T-helper 9 cell (primary cell): ENCODE measurements at regions not wholly inside any gene's neighbourhood (a gene's known extent, or its start where the extent isn't known, plus 50 kb on each side); places are given as distances from the start of the nearest gene placed in this dataset.
"Not testable (repeated sequence)": the region's sequence is repeated elsewhere in the genome, so short reads cannot be mapped to it uniquely, and the experiment has no call there.

Experiments
- DNase-seq: peaks from one replicate; pipeline ENCODE4 v3.0.0-alpha.2; 2020

GRCh38 chr4:138656990-138657389, 358.6 kb upstream of the NOCT start:
- no peak for DNase-seq

- DNase-seq = no peak
These were observed 359.6 kb upstream of the NOCT start for GRCh38 chr4:138655985-138656384.

DNA sequence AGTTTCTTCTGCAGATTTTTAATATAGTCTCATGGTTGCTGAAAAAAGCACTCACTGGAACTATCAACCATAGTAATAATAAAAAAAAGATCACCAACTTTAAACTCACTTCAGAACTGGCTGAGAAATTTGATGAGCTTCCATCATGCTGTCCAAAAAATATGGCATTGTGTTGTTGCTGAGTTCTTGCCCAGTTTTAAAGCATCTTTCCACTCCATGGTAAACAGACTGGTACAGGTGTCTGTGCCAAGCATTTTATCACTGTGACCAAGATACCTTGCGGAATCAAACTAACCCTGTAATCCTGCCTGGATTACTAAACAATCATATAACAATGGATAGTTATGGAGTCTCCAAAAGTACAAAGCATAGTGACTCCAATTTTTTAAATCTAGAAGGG, 360.3 kb upstream of the NOCT start:
- no peak for DNase-seq

GRCh38 chr4:138650929-138651448, 364.6 kb upstream of the NOCT start:
- no peak for DNase-seq

GRCh38 chr4:138650495-138650894, 365.1 kb upstream of the NOCT start:
- DNase-seq = no peak

DNA sequence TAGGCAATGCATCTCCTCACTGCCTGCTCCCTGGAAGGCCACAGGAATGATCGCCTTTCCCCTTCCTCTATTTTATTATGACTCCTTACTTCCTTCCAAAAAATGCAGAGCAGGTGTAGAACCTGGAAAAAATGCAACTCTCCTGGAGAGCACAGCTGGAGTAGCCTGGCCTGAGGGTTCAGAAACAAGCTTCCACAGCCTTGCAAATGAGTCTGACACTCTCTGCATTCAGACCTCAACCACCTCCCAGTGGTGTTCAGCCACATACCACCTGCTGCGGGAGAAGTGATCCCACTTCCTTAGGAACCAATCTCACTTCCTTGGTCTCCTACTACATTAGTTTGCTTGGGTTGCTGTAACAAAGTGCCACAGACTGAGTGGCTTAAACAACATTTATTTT, 368.1 kb upstream of the NOCT start:
- no peak for DNase-seq

GRCh38 chr4:138646383-138646782, 369.2 kb upstream of the NOCT start:
- DNase-seq = no peak

GRCh38 chr4:138645289-138645688, 370.3 kb upstream of the NOCT start:
- no peak for DNase-seq

- DNase-seq = no peak
These were observed 371.3 kb upstream of the NOCT start for GRCh38 chr4:138644322-138644721.

GRCh38 chr4:138643827-138644226, 371.8 kb upstream of the NOCT start:
- no peak for DNase-seq

DNA sequence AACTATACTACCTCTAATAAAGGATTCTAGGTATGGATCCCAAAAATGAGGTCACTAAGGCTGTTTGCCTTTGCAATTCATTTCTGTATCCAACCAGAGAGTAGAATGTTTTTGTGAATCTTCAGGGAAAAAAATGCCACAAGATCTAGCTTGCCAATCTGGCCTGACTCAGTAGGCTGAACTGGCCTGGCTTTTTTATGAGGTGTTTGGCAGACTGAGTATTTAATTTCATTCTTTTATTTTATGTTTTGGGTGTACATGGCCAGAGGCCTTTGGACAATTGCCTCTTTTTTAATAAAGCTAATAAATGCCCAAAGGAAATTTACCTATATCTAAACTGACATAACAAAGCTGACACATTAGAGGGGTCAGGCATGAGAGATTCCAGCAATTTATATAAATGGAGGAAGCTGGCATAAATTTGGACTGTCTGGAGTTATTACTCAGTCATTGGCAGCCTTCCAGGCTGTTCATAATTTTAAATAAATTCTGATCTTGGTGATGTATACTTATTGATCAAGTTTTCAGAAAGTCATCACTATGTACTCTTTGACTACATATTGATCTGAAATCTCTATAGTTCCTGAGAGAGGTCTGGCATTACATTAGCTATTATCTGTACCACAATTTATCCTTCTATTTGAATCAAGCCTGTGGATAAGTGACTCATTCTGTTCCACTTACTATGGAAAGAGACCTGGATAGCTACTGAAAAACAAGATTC, 376.4 kb upstream of the NOCT start:
- DNase-seq = no peak

DNA sequence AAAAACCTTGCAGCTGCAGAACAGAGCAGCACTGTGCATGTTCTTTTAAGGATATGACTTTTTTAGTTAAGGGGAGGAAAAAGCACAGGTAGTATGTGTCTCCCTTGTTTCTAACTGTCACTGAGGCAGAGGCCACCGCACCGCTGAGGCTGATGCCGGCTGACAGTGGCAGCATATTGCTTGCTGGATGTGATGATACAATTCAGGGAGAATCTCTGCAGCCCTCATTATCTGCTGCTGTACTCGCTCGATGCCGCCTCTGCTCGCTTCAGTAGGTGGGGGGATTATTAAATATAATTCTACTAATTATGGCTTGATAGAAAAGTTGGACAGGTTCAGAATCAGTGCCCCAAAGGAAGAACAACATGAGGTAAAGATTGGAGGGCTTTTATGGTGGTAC, 378.8 kb upstream of the NOCT start:
- no peak for DNase-seq

- DNase-seq = no peak
These were observed 380.7 kb upstream of the NOCT start for GRCh38 chr4:138634915-138635314.

GRCh38 chr4:138633580-138633904, 382.0 kb upstream of the NOCT start:
- no peak for DNase-seq

DNA sequence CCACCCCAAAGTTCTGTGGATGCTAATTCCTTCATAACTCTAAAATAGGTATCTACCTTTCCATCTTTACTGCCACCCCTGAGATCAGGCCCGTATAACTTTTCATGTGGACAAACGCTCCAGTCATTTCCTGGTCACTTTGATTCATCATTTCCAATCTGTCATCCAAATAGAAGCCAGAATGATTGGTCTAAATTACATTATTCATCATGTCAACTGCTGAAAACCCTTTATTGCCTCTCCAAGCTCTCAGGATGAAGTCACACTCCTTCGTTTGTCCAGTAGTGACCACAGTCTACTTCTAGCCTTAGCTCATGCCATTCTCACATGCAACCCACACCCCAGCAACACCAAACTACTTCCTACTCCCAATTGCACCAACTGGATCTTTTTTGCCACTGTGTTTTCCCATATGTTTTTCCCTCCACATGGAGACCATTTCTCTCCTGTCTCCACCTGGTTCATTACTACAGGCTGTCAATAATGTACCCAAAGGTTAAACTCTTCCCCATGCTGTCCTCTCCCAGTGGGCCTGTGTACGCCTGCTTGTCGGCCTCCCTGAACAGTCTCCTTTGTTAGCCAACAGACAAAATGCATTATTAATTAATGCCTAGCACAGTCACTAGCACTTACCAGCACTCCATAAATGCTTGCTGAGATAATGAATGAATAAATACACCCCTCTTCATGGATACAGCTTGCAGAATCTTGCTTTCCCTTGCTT, 382.6 kb upstream of the NOCT start:
- no peak for DNase-seq

GRCh38 chr4:138630666-138631065, 384.9 kb upstream of the NOCT start:
- DNase-seq = no peak

- DNase-seq = no peak
These were observed 385.9 kb upstream of the NOCT start for GRCh38 chr4:138629669-138630068.

DNA sequence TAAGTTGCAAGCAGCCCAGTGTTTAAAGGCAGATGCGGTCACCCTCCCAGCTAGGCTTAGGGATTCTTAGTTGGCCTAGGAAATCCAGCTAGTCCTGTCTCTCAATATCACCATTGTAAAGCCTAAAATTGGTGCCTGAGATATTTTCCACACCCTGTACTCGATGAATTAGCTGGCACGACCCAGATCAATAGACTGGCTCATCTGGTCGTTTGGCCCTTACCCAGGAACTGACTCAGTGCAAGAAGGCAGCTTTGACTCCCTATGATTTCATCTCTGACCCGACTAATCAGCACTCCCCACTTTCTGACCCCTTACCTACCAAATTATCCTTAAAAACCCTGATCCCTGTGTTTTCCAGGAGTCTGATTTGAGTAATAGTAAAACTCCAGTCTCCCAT, 384.9 kb upstream of the SLC7A11 start:
- DNase-seq = no peak

- not testable (repeated sequence) for DNase-seq
These were observed 380.2 kb upstream of the SLC7A11 start for GRCh38 chr4:138622362-138622761.

DNA sequence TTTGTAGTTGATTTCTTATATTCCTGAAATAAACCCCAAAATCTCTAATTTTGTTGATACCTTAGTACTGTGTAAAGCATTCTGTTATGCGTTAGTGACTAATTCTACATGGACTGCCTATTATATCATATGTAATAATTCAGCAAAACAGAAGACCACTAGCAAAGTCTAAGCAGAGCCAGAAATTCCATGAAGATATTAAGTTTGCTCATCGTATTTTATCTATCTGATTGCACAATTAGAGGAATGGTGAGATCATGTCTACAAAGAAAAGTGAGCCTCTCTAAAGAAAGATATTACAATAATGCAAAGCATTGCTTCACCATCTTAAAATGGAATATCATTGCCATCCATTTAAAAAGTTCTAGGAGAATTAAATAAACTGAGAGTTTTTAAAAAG, 374.6 kb upstream of the SLC7A11 start:
- no peak for DNase-seq

DNA sequence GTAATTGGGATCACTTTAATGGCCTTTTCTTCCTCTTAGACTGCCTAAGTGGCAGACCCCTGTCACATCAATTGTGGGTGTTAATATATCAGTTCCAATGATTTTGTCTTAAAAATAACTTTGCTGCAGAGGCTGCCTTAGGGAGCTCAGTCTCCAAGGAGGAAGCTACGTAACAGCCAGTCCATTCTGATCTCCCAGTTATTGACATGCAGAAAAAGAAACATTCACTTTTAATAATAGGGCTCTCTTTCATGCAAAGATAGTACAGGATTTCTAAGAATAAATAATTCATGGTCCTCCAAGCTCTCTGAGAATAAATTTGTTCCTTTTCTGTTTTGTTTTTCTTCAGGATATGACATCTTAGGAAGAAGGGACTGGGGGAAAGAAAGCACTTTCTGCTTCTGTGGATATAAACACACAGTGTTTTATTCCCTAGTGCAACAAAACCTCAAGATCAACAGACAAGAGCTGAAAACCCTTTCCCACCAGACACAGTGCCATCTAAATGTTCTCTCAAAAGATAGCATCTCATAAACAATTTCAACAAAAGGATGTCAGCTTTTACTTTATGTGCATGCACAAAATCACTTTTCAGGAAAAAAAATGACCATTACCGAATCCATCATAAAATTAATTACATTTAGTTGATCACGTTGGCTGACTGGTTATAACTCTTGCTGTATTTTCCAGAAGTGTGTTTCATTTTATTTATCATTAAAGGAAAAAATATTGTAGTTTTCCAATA, 372.4 kb upstream of the SLC7A11 start:
- no peak for DNase-seq

- DNase-seq = no peak
These were observed 370.3 kb upstream of the SLC7A11 start for GRCh38 chr4:138612428-138612827.

DNA sequence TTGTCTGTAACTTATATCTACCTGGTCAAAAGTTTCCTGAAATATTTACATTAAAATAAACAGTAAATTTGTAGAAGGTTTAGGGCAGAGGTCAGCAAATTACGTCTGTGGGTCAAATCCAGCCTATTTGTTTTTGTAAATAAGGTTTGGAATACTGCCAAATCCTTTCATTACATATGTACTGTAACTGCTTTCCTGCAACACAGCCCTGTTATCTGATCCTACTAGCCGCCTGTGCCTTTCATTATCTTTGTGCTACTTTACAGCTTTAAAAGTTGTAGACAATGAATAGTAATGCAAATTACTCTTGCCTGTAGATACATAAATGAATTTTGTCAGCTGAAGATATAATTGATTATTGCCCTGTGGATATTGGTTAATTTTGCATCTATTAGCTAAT, 369.6 kb upstream of the SLC7A11 start:
- DNase-seq = no peak

GRCh38 chr4:138611017-138611416, 368.9 kb upstream of the SLC7A11 start:
- no peak for DNase-seq
